ENCODE measurements at regions not wholly inside any gene's neighbourhood (a gene's known extent, or its start where the extent isn't known, plus 50 kb on each side); places are given as distances from the start of the nearest gene placed in this dataset.

GRCh38 chr18:67790527-67790926, 274.0 kb upstream of the DSEL start:
- TF ChIP-seq TAF1 (IDR thresholded peaks at IDR 0.05; ENCODE audit: borderline replicate concordance, insufficient read depth, low read length) (no peak), POLR2AphosphoS5 (IDR thresholded peaks at IDR 0.05; ENCODE audit: low read depth, low read length) (no peak), SIN3A (IDR thresholded peaks at IDR 0.05; ENCODE audit: borderline replicate concordance, insufficient read depth, low read length) (no peak), FOXP2 (optimal IDR thresholded peaks at IDR 0.05; ENCODE audit: borderline replicate concordance, extremely low read depth, extremely low read length, insufficient read depth) (no peak)
- TF ChIP-seq, protein P1, sequence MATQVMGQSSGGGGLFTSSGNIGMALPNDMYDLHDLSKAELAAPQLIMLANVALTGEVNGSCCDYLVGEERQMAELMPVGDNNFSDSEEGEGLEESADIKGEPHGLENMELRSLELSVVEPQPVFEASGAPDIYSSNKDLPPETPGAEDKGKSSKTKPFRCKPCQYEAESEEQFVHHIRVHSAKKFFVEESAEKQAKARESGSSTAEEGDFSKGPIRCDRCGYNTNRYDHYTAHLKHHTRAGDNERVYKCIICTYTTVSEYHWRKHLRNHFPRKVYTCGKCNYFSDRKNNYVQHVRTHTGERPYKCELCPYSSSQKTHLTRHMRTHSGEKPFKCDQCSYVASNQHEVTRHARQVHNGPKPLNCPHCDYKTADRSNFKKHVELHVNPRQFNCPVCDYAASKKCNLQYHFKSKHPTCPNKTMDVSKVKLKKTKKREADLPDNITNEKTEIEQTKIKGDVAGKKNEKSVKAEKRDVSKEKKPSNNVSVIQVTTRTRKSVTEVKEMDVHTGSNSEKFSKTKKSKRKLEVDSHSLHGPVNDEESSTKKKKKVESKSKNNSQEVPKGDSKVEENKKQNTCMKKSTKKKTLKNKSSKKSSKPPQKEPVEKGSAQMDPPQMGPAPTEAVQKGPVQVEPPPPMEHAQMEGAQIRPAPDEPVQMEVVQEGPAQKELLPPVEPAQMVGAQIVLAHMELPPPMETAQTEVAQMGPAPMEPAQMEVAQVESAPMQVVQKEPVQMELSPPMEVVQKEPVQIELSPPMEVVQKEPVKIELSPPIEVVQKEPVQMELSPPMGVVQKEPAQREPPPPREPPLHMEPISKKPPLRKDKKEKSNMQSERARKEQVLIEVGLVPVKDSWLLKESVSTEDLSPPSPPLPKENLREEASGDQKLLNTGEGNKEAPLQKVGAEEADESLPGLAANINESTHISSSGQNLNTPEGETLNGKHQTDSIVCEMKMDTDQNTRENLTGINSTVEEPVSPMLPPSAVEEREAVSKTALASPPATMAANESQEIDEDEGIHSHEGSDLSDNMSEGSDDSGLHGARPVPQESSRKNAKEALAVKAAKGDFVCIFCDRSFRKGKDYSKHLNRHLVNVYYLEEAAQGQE (IDR thresholded peaks at IDR 0.05; ENCODE audit: insufficient read depth in 1 of 2, low read depth in 2 of 2, low read length in 2 of 2), result no peak

- TF ChIP-seq, protein P1 (IDR thresholded peaks at IDR 0.05; ENCODE audit: insufficient read depth in 1 of 2, low read depth in 2 of 2, low read length in 2 of 2), result no peak
- TF ChIP-seq SIN3A (IDR thresholded peaks at IDR 0.05; ENCODE audit: borderline replicate concordance, insufficient read depth, low read length), result no peak
- no peak for TF ChIP-seq TAF1 (IDR thresholded peaks at IDR 0.05; ENCODE audit: borderline replicate concordance, insufficient read depth, low read length)
- TF ChIP-seq FOXP2 (optimal IDR thresholded peaks at IDR 0.05; ENCODE audit: borderline replicate concordance, extremely low read depth, extremely low read length, insufficient read depth), result no peak
- TF ChIP-seq POLR2AphosphoS5 (IDR thresholded peaks at IDR 0.05; ENCODE audit: low read depth, low read length), result no peak
These were observed 272.6 kb upstream of the DSEL start for GRCh38 chr18:67789165-67789545.

GRCh38 chr18:67788310-67789164, 272.0 kb upstream of the DSEL start:
- TF ChIP-seq TAF1 (IDR thresholded peaks at IDR 0.05; ENCODE audit: borderline replicate concordance, insufficient read depth, low read length) (no peak), FOXP2 (optimal IDR thresholded peaks at IDR 0.05; ENCODE audit: borderline replicate concordance, extremely low read depth, extremely low read length, insufficient read depth) (no peak), SIN3A (IDR thresholded peaks at IDR 0.05; ENCODE audit: borderline replicate concordance, insufficient read depth, low read length) (no peak), POLR2AphosphoS5 (IDR thresholded peaks at IDR 0.05; ENCODE audit: low read depth, low read length) (no peak)
- TF ChIP-seq, protein P1 (IDR thresholded peaks at IDR 0.05; ENCODE audit: insufficient read depth in 1 of 2, low read depth in 2 of 2, low read length in 2 of 2), result no peak

DNA sequence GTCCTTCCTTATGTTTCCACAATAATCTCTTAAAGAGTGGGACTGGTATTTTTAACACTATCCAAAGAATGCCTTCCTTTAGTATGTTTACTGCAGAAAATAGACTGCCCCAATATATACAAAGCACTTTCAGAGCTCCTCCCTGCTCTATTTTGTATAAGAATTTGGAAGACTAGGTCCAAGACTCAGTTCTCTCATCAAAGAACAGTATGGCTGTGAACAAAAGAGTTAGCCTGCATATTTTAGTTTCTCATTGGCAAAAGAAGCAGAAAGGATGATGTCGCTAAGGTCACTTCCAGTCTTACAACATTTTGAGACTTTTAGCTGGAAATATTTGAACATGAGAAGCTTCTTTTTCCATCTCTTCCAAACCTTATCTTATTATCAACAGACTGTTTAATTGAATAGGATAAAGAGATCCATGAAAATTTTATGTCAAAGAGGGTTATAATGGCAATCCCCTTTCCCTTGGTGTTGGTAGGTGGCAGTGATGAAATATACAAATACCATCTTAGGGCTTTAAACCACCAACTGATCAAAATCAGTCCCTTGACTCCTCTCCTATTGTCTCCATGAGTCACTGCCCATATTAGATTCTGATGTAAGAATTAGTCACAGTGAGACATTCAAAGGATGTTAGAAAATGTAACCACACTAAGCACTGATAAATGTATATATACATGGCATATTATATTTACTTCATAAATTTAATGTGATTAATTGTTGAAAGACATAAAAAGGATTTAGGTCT, 266.9 kb upstream of the DSEL start:
- no peak for TF ChIP-seq TAF1 (IDR thresholded peaks at IDR 0.05; ENCODE audit: borderline replicate concordance, insufficient read depth, low read length)
- no peak for TF ChIP-seq POLR2AphosphoS5 (IDR thresholded peaks at IDR 0.05; ENCODE audit: low read depth, low read length)
- TF ChIP-seq FOXP2 (optimal IDR thresholded peaks at IDR 0.05; ENCODE audit: borderline replicate concordance, extremely low read depth, extremely low read length, insufficient read depth), result no peak
- TF ChIP-seq SIN3A (IDR thresholded peaks at IDR 0.05; ENCODE audit: borderline replicate concordance, insufficient read depth, low read length), result no peak

- TF ChIP-seq, protein P1 (IDR thresholded peaks at IDR 0.05; ENCODE audit: insufficient read depth in 1 of 2, low read depth in 2 of 2, low read length in 2 of 2), result no peak
- no peak for TF ChIP-seq SIN3A (IDR thresholded peaks at IDR 0.05; ENCODE audit: borderline replicate concordance, insufficient read depth, low read length)
- no peak for TF ChIP-seq FOXP2 (optimal IDR thresholded peaks at IDR 0.05; ENCODE audit: borderline replicate concordance, extremely low read depth, extremely low read length, insufficient read depth)
- TF ChIP-seq TAF1 (IDR thresholded peaks at IDR 0.05; ENCODE audit: borderline replicate concordance, insufficient read depth, low read length), result no peak
- no peak for TF ChIP-seq POLR2AphosphoS5 (IDR thresholded peaks at IDR 0.05; ENCODE audit: low read depth, low read length)
These were observed 261.5 kb upstream of the DSEL start for GRCh38 chr18:67778016-67778415.
